ENCODE measurements at regions not wholly inside any gene's neighbourhood (a gene's known extent, or its start where the extent isn't known, plus 50 kb on each side); places are given as distances from the start of the nearest gene placed in this dataset.

- intact Hi-C loops (cut with DNase I) = no loop called here
- DNase-seq (ENCODE audit: low spot score) (no peak), ATAC-seq (no peak)
Measured at GRCh38 chr21:25428537-25428936, 178.7 kb downstream of the MRPL39 start.

- intact Hi-C loops (cut with DNase I) = no loop called here
- no peak for ATAC-seq
- no peak for DNase-seq (ENCODE audit: low spot score)
Measured at GRCh38 chr21:25427828-25428227, 179.5 kb downstream of the MRPL39 start.

DNA sequence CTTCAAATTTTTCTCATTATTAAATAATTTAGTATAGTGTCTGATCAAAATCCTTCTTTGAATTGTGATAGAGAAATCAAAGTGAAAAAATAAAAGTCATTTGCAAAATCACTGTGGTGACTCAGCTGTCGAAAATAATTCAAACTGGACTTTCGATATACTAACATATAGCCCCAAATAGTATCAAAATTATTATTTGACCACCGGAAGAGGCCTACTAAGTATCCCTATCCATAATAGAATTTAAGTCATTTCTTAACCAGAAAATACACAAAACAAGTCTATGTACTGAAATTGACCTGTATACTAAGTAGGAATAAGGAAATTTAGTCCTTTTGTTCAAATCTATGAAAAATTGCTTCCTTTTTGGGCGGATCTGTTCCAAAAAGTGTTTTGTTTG is 180.7 kb downstream of the MRPL39 start:
- DNase-seq (ENCODE audit: low spot score) (no peak), ATAC-seq (no peak)
- intact Hi-C loops (cut with DNase I) = no loop called here

GRCh38 chr21:25425156-25425555 is 182.1 kb downstream of the MRPL39 start:
- intact Hi-C loops (cut with DNase I) = no loop called here

DNA sequence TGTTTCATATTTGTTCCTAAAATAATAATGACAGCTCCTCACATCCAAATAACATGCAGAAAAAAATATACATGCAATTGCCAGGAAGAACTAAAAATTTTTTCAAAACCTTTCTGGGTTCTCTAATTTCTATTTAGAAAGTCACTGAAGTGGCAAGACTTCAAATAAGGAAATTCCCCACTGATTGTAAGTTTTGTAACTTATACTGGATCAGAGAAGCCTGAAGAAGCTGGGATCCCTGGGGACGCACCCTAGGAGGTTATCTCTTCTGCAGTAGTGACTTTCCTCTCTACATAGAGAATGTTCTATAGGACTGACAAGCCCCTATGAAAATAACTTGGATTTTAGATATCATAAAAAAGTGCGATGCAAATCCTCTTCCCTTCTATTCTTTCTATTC is 182.6 kb downstream of the MRPL39 start:
- intact Hi-C loops (cut with DNase I) = no loop called here
- no peak for DNase-seq (ENCODE audit: low spot score)
- no peak for ATAC-seq

More at GRCh38 chr21:25425156-25425555, 182.1 kb downstream of the MRPL39 start:
- ATAC-seq (no peak), DNase-seq (ENCODE audit: low spot score) (no peak)

- no peak for DNase-seq (ENCODE audit: low spot score)
- ATAC-seq = no peak
- intact Hi-C loops (cut with DNase I) = no loop called here
Measured at GRCh38 chr21:25424048-25424447, 183.2 kb downstream of the MRPL39 start.

DNA sequence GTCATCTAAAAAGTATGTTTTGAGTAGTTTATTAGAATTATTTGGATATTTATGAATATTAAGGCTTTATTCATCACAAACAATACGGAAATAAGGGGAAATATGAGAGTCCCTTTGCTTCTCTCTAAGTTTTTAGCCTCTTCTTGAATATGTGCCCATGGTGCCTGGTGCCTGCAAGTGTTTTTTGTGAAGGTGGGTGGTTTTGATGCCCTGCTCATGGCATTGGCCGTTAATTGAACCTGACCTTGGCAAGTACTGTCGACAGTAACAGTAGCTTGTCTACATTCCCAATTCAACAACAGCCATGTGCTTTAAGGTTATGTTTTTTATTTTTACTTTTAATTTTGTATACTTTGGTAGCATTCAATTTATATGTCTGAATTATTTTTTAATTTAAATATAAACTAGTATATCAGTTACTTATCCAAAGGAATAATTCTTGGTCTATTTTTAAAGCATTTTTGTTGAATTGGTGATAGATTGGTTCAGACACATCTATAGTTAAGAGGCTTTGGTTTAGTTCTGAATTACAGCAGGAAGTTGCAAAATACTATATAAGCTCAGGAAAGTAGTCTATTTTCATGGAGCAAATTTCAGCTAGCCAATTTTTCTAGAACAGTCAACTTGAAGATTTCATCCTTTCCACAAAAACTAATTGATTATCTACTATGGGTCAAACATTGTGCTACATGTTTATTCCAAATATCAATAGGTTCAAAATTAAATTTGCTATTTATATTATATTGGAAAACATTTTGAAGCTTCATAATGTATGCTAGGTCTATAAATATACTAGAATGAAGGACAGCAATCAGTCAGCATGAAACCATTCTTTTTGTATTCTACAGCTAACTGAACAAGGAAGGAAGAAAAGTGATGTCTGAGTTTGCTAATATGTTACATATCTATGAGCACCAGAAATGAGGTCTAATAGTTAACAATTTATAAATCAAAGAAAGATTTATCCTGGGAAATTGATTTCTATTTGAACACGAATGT is 184.4 kb downstream of the MRPL39 start:
- DNase-seq (ENCODE audit: low spot score) = no peak
- intact Hi-C loops (cut with DNase I) = no loop called here
- ATAC-seq = no peak

DNA sequence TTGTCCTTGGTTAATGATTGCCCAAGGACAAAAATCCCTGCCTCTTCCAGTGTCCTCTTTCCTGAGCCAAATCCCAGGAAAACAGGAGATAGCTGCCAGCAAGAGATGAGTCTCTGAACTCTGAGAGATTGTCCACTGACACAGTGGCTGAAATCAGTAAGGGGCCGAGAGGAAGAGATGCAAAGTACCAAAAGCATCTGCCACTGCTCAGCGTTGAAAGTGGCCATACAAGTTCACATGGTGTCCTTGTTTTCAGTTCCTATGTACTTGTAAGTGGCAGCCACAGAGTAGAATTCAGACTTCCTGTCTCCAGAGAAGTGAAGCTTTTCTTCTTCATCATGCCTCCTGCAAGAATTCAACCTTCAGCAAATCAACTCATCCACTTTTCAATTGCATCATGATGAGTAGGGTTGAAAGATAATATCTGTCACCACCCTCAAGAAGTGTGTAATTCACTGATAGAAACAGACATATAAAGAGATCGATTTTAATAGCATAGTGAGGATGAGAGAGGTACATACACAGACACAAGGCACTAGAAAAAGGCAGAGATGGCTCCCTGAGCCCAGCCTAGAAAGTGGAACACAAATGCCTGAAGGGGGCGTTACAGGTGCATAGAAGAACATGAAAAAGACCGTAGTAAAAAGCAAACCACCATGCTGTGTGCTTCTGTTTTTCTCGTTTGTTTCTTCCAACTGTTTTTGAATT is 185.8 kb downstream of the MRPL39 start:
- no peak for DNase-seq (ENCODE audit: low spot score)
- intact Hi-C loops (cut with DNase I) = no loop called here
- no peak for ATAC-seq

DNA sequence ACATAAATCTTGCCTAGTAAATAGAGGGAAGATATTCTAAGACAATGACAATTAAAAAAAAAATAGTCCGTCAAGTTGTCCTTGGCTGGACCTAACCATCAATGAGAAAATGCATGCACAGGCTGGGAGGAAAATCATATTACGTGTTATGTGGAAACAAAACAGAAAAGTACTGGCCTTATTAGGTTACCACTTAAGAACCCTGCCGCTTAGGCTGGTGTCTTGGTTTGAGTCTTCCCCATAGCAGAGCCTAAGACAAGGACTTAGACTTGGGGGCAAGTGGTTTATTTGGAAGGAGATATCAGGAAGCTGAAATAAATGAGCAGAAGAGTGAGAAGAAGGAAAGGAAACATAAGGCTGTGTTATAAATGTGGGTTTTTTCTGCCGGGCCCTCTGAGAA is 186.4 kb downstream of the MRPL39 start:
- intact Hi-C loops (cut with DNase I) = no loop called here

GRCh38 chr21:25416669-25417068 is 190.6 kb downstream of the MRPL39 start:
- intact Hi-C loops (cut with DNase I) = no loop called here
- DNase-seq (ENCODE audit: low spot score) (no peak), ATAC-seq (no peak)

More for the DNA sequence above, 186.4 kb downstream of the MRPL39 start:
- no peak for ATAC-seq
- DNase-seq (ENCODE audit: low spot score) = no peak

- ATAC-seq (no peak), DNase-seq (ENCODE audit: low spot score) (no peak)
- intact Hi-C loops (cut with DNase I) = no loop called here
Measured at GRCh38 chr21:25412100-25412499, 195.2 kb downstream of the MRPL39 start.

DNA sequence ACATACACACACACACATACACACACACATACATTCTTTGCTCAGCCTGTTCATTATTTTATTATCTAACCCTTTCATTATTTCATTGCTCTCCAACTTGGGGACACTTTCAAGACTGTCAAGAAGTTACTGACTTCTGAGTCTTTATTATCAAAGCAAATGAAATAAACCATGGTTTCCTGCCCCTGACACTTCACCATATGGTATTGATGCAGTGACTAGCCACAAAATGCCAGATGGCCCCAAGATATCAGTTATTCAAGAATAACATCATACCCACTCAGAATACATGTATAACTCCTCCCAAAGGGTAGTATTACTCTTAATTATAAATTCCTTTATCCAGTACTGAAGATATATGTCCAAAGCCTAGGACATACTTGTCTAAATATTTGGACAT is 197.3 kb downstream of the MRPL39 start:
- intact Hi-C loops (cut with DNase I) = no loop called here
- no peak for DNase-seq (ENCODE audit: low spot score)
- no peak for ATAC-seq

- no peak for DNase-seq (ENCODE audit: low spot score)
- no peak for ATAC-seq
- intact Hi-C loops (cut with DNase I) = no loop called here
Measured at GRCh38 chr21:25408666-25409065, 198.6 kb downstream of the MRPL39 start.

DNA sequence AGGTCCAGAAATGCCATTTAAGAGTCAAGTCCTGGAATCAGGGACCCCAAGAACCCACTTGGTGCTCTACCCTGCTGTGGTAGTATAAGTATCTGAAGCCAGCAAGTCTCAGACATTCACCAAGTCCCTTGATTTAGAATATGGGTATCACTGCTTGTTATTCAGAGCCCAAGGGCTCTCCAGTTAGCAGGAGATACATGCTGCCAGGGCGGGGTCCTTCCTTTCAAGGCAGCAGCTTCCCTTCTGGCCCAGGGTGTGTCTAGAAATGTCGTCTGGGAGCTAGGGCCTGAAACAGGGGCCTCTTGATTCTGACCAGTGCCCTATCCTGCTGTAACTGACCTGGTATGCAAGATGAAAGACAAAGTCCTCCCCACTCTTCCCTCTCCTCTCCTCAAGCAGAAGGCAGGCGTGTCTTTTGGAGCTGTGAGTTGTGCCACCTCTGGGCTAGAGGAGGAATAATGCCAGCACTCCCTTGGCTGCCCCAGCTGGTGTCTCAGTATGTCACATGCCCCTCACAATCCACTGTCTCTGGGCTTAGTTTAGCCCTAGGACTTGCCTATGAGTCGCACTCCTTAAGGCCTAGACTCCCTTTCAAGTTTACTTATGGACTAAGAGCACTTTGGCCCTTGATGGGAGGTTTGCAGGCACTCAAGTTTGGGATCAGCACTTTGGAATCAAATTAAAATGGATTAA is 200.2 kb downstream of the MRPL39 start:
- DNase-seq (ENCODE audit: low spot score) (no peak), ATAC-seq (no peak)

DNA sequence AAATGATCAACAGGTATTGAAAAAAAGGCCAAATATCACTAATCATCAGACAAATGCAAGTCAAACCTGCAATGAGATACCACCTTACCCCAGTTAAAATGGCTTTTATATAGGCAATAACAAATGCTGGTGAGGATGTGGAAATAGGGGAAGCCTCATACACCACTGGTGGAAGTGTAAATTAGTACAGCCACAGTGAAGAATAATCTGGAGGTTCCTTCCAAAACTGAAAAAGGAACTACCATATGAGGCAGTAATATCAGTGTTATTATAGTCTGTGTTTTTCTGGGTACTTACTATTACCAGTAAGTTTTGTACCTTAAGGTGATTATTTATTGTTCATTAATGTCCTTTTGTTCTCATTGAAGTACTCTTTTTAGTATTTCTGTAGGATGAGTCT is 201.3 kb downstream of the MRPL39 start:
- intact Hi-C loops (cut with DNase I) = no loop called here
- ATAC-seq (no peak), DNase-seq (ENCODE audit: low spot score) (no peak)

More for the DNA sequence above, 200.2 kb downstream of the MRPL39 start:
- intact Hi-C loops (cut with DNase I) = no loop called here

DNA sequence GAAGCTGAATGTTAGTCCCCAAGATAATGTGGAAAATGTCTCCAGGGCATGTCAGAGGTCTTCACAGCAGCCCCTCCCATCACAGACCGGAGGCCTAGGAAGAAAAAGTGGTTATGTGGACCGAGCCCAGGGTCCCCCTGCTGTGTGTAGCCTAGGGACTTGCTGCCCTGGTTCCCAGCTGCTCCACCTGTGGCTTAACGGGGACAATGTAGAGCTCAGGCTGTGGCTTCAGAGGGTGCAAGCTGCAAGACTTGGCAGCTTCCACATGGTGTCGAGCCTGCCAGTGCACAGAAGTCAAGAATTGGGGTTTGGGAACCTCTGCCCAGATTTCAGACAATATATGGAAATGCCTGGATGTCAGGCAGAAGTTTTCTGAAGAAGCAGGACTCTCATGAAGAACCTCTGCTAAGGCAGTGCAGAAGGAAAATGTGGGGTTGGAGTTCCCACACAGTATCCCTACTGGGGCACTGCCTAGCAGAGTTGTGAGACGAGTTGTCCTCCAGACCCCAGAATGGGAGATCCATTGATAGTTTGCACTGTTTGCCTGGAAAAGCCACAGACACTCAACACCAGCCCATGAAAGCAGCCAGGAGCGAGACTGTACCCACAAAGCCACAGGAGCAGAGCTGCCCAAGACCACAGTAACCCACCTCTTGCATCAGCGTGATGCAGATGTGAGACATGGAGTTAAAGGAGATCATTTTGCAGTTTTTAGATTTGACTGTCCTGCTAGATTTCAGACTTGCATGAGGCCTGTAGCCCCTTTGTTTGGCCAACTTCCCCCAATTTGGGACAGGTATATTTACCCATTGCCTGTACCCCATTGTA is 204.9 kb downstream of the MRPL39 start:
- ATAC-seq (no peak), DNase-seq (ENCODE audit: low spot score) (no peak)
- intact Hi-C loops (cut with DNase I) = no loop called here

DNA sequence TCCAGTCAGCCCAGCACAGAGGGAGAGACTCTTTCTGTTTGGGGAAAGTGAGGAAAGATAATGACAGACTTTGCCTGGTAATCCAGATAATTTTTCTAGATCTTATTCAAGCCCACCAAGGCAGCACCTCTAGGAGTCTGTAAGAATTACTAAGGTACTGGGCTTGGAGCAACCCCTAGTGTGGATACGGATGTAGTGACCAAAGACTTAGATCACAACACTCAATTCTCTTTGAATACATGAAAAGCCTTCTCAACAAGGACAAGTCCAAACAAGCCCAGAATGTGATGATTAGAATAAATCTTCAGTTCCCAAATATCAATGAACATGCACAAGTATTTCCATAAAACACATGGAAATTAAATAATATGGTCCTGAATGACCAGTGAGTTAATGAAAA is 206.9 kb downstream of the MRPL39 start:
- ATAC-seq (no peak), DNase-seq (ENCODE audit: low spot score) (no peak)
- intact Hi-C loops (cut with DNase I) = no loop called here

- ATAC-seq (no peak), DNase-seq (ENCODE audit: low spot score) (no peak)
- intact Hi-C loops (cut with DNase I) = no loop called here
Measured at GRCh38 chr21:25398630-25399029, 208.7 kb downstream of the MRPL39 start.
